Psoas muscle (tissue), 7 donors: ENCODE measurements at regions not wholly inside any gene's neighbourhood (a gene's known extent, or its start where the extent isn't known, plus 50 kb on each side); places are given as distances from the start of the nearest gene placed in this dataset.
A peak's percentile ranks its signal among the peaks of the same experiment; 100 is the strongest.

Source experiments
- ATAC-seq, 4 donors: fragments of 200-7000 bp; cut with Tn5 transposase; one replicate each; pipeline ENCODE4 v1.9.1; 2020; ENCODE audit warnings: moderate library complexity in 3 of 4, mild to moderate bottlenecking in 2 of 4
- DNase-seq, 2 donors: peaks; one replicate each; pipeline ENCODE4 v3.0.0-alpha.2; 2020
- H3K27ac ChIP-seq: fragments of 200-600 bp; one replicate; pipeline ENCODE4 v1.8.0; 2022
- H3K27me3 ChIP-seq, 3 donors: fragments of 200-600 bp in 1 of 3; one replicate each; pipeline versions ENCODE4 v1.6.1 to v1.8.0; 2013 to 2022; ENCODE audit warnings: low read length in 2 of 3, mild to moderate bottlenecking in 2 of 3, moderate library complexity in 1 of 3; ENCODE audit not compliant: insufficient read depth in 3 of 3
- H3K36me3 ChIP-seq, 2 donors: fragments of 200-600 bp in 1 of 2; one replicate each; pipeline versions ENCODE4 v1.6.1 to v1.8.0; 2013 to 2022; ENCODE audit warnings: low read depth in 1 of 2, mild to moderate bottlenecking in 1 of 2, moderate library complexity in 1 of 2; ENCODE audit not compliant: insufficient read depth in 1 of 2
- H3K4me1 ChIP-seq: fragments of 200-600 bp; one replicate; pipeline ENCODE4 v1.8.0; 2022
- H3K4me3 ChIP-seq: fragments of 200-600 bp; one replicate; pipeline ENCODE4 v1.8.0; 2022; ENCODE audit warnings: mild to moderate bottlenecking
- H3K9me3 ChIP-seq: fragments of 200-600 bp; one replicate; pipeline ENCODE4 v1.8.0; 2022
- CTCF ChIP-seq: fragments of 200-600 bp; IDR thresholded peaks from one replicate; pipeline ENCODE4 v1.8.0; 2022; ENCODE audit warnings: antibody characterized with exemption
- WGBS, 3 donors: extraction: QIAGEN DNeasy Blood & Tissue Kit; methylation state at CpG; one replicate each; pipeline versions ENCODE4 v1.1.6 to v1.1.7; 2013; 5-methylcytosine and 5-hydroxymethylcytosine counted together
- intact Hi-C, 2 donors: fragments of 100-400 bp; cut with DNase I; formaldehyde crosslinking; loops; one replicate each; pipeline versions ENCODE4 v1.11.0 to v1.14.2; 2022
- donor health status: healthy with polysubstance abuse.
- donor health status: DM: no; HTN: no; CAD: no; lungs with moderate emphysema.
- donor health status: Bipolar disorder and iron deficiency.
- donor health status: healthy.
- donor health status: DM: yes; HTN: yes; CAD: no.
- donor health status: DM: no; HTN: no; CAD: no.
- donor health status: DM: yes; HTN: yes; CAD: no.

- no peak for TF ChIP-seq CTCF
- DNase-seq = no peak
- Histone ChIP-seq H3K36me3 (no peaks in the 10 kb centered on the region), H3K27ac (no peak overlapping the region), H3K9me3 (no peaks in the 10 kb centered on the region), H3K4me1 (no peaks in the 10 kb centered on the region), H3K27me3 (no peaks in the 10 kb centered on the region), H3K4me3 (no peak overlapping the region)
- 89 to 96% (median 96%) methylated on average over 1 of the region's 1 CpG for WGBS, 3 donors
- intact Hi-C loops = no loop called here
- ATAC-seq = no peak
These were observed 150.9 kb downstream of the ZC3H11B start for GRCh38 chr1:219461981-219462400.

- WGBS, 3 donors = 62 to 75% (median 73%) methylated on average over 11 of the region's 11 CpGs
- Histone ChIP-seq H3K4me1 (no peaks in the 10 kb centered on the region), H3K27me3 (no peaks in the 10 kb centered on the region), H3K36me3 (no peaks in the 10 kb centered on the region), H3K9me3 (no peaks in the 10 kb centered on the region), H3K27ac (no peak overlapping the region), H3K4me3 (no peak overlapping the region)
- ATAC-seq (peak in 1 of 4 donors; percentile 45), DNase-seq (no peak)
- TF ChIP-seq CTCF = no peak
- intact Hi-C loops = no loop called here
These were observed 151.7 kb downstream of the ZC3H11B start for GRCh38 chr1:219460896-219461815.

GRCh38 chr1:219460081-219460895, 152.6 kb downstream of the ZC3H11B start:
- Histone ChIP-seq H3K9me3 (no peaks in the 10 kb centered on the region), H3K4me1 (no peaks in the 10 kb centered on the region), H3K27me3 (no peaks in the 10 kb centered on the region), H3K4me3 (no peak overlapping the region), H3K27ac (no peak overlapping the region), H3K36me3 (no peaks in the 10 kb centered on the region)
- no peak for DNase-seq
- intact Hi-C loops = no loop called here
- ATAC-seq = no peak
- TF ChIP-seq CTCF = no peak
- WGBS, 3 donors = 57 to 67% (median 61%) methylated on average over 2 of the region's 2 CpGs

- Histone ChIP-seq H3K9me3 (no peaks in the 10 kb centered on the region), H3K4me1 (no peaks in the 10 kb centered on the region), H3K36me3 (no peaks in the 10 kb centered on the region), H3K27me3 (no peaks in the 10 kb centered on the region), H3K4me3 (no peak overlapping the region), H3K27ac (no peak overlapping the region)
- no peak for TF ChIP-seq CTCF
- no peak for DNase-seq
- ATAC-seq = no peak
- 23 to 41% (median 26%) methylated on average over 5 of the region's 5 CpGs for WGBS, 3 donors
- intact Hi-C loops = no loop called here
These were observed 153.4 kb downstream of the ZC3H11B start for GRCh38 chr1:219459351-219460080.
